ENCODE measurements at regions not wholly inside any gene's neighbourhood (a gene's known extent, or its start where the extent isn't known, plus 50 kb on each side); places are given as distances from the start of the nearest gene placed in this dataset.

- TF ChIP-seq SIN3A (IDR thresholded peaks at IDR 0.05; ENCODE audit: borderline replicate concordance, insufficient read depth, low read length) (no peak), REST (IDR thresholded peaks at IDR 0.05; ENCODE audit: insufficient read depth in 1 of 2, low read depth in 2 of 2, low read length in 2 of 2) (no peak), TAF1 (IDR thresholded peaks at IDR 0.05; ENCODE audit: borderline replicate concordance, insufficient read depth, low read length) (no peak), FOXP2 (optimal IDR thresholded peaks at IDR 0.05; ENCODE audit: borderline replicate concordance, extremely low read depth, extremely low read length, insufficient read depth) (no peak), POLR2AphosphoS5 (IDR thresholded peaks at IDR 0.05; ENCODE audit: low read depth, low read length) (no peak)
These were observed 139.9 kb downstream of the TDRD15 start for GRCh38 chr2:21263622-21264021.

- no peak for TF ChIP-seq FOXP2 (optimal IDR thresholded peaks at IDR 0.05; ENCODE audit: borderline replicate concordance, extremely low read depth, extremely low read length, insufficient read depth)
These were observed 142.0 kb downstream of the TDRD15 start for GRCh38 chr2:21265752-21266151.

GRCh38 chr2:21267232-21267835 lies 143.6 kb downstream of the TDRD15 start:
- TF ChIP-seq SIN3A (IDR thresholded peaks at IDR 0.05; ENCODE audit: borderline replicate concordance, insufficient read depth, low read length): no peak
- TF ChIP-seq REST (IDR thresholded peaks at IDR 0.05; ENCODE audit: insufficient read depth in 1 of 2, low read depth in 2 of 2, low read length in 2 of 2): no peak
- no peak for TF ChIP-seq POLR2AphosphoS5 (IDR thresholded peaks at IDR 0.05; ENCODE audit: low read depth, low read length)

GRCh38 chr2:21268197-21268877 lies 144.6 kb downstream of the TDRD15 start:
- TF ChIP-seq FOXP2 (optimal IDR thresholded peaks at IDR 0.05; ENCODE audit: borderline replicate concordance, extremely low read depth, extremely low read length, insufficient read depth) (no peak), TAF1 (IDR thresholded peaks at IDR 0.05; ENCODE audit: borderline replicate concordance, insufficient read depth, low read length) (no peak), POLR2AphosphoS5 (IDR thresholded peaks at IDR 0.05; ENCODE audit: low read depth, low read length) (no peak), REST (IDR thresholded peaks at IDR 0.05; ENCODE audit: insufficient read depth in 1 of 2, low read depth in 2 of 2, low read length in 2 of 2) (no peak), SIN3A (IDR thresholded peaks at IDR 0.05; ENCODE audit: borderline replicate concordance, insufficient read depth, low read length) (no peak)

GRCh38 chr2:21268878-21269224 lies 145.1 kb downstream of the TDRD15 start:
- TF ChIP-seq SIN3A (IDR thresholded peaks at IDR 0.05; ENCODE audit: borderline replicate concordance, insufficient read depth, low read length): no peak
- TF ChIP-seq REST (IDR thresholded peaks at IDR 0.05; ENCODE audit: insufficient read depth in 1 of 2, low read depth in 2 of 2, low read length in 2 of 2): no peak

Measured in PFSK-1 (cell line).